Tibial nerve (tissue), 4 donors: ENCODE measurements at regions not wholly inside any gene's neighbourhood (a gene's known extent, or its start where the extent isn't known, plus 50 kb on each side); places are given as distances from the start of the nearest gene placed in this dataset.

ENCODE experiments used
- DNase-seq, 2 donors: peaks; one replicate each; pipeline ENCODE4 v3.0.0-alpha.2; 2019; ENCODE audit warnings: low spot score in 2 of 2
- H3K27ac ChIP-seq, 4 donors: fragments of 200-600 bp; sonication (generic) in 3 of 4; one replicate each; pipeline ENCODE4 v1.5.1; 2017 to 2019; ENCODE audit warnings: mild to moderate bottlenecking in 1 of 4
- H3K27me3 ChIP-seq, 2 donors: fragments of 200-600 bp; sonication (generic) in 1 of 2; one replicate each; pipeline versions ENCODE4 v1.5.1 to v1.6.0; 2017 to 2019
- H3K36me3 ChIP-seq, 3 donors: fragments of 200-600 bp; sonication (generic); one replicate each; pipeline ENCODE4 v1.5.1; 2018 to 2019
- H3K4me1 ChIP-seq, 4 donors: fragments of 200-600 bp; sonication (generic) in 3 of 4; one replicate each; pipeline ENCODE4 v1.5.1; 2017 to 2019
- H3K4me3 ChIP-seq, 4 donors: fragments of 200-600 bp; sonication (generic) in 3 of 4; one replicate each; pipeline ENCODE4 v1.5.1; 2017 to 2019; ENCODE audit warnings: mild to moderate bottlenecking in 1 of 4, moderate library complexity in 1 of 4
- H3K9me3 ChIP-seq, 4 donors: fragments of 200-600 bp; sonication (generic) in 3 of 4; one replicate each; pipeline ENCODE4 v1.5.1; 2017 to 2019
- CTCF ChIP-seq, 5 experiments: fragments of 200-600 bp in 3 of 5; fragments of 450-650 bp in 2 of 5; sonication (generic) in 3 of 5; IDR thresholded peaks; one replicate each; pipeline ENCODE4 v1.5.1; 2016 to 2019; ENCODE audit warnings: antibody characterized with exemption in 5 of 5, mild to moderate bottlenecking in 3 of 5, moderate library complexity in 2 of 5
- EP300 ChIP-seq, 2 donors: sonication (generic); formaldehyde crosslinking; IDR thresholded peaks; one replicate each; pipeline ENCODE4 v1.6.1; 2017; ENCODE audit warnings: antibody characterized with exemption in 2 of 2, mild to moderate bottlenecking in 1 of 2
- POLR2A ChIP-seq, 2 donors: fragments of 450-650 bp; IDR thresholded peaks; one replicate each; pipeline ENCODE4 v1.6.1; 2017; ENCODE audit warnings: antibody characterized with exemption in 2 of 2, mild to moderate bottlenecking in 2 of 2, moderate library complexity in 2 of 2
- WGBS, 2 donors: methylation state at CpG; one replicate each; pipeline ENCODE4 v1.1.5; 2018; 5-methylcytosine and 5-hydroxymethylcytosine counted together

- Histone ChIP-seq H3K9me3 (no peaks in the 10 kb centered on the region), H3K4me3 (peak overlapping the region; percentile 23 to 56 (median 39)), H3K4me1 (peaks cover 0 to 51% (median 19%) of the 10 kb centered on the region in 4 donors), H3K36me3 (no peaks in the 10 kb centered on the region), H3K27me3 (peaks cover 0 to 40% of the 10 kb centered on the region in 2 donors), H3K27ac (peak overlapping the region; percentile 62 to 96 (median 94))
- no peak for DNase-seq
- WGBS, 2 donors, result 17 to 66% methylated on average over 2 to 45 of the region's 60 CpGs
- TF ChIP-seq EP300 (IDR thresholded peaks at IDR 0.05) (peak in 1 of 2 donors; percentile 38), CTCF (IDR thresholded peaks at IDR 0.05) (no peak), POLR2A (IDR thresholded peaks at IDR 0.05) (no peak)
Observed at GRCh38 chrX:40172401-40173142, 74.8 kb upstream of the BCOR start.

GRCh38 chrX:40171513-40172400 lies 74.0 kb upstream of the BCOR start:
- 0 to 14% methylated on average over 10 to 63 of the region's 73 CpGs for WGBS, 2 donors
- H3K36me3 ChIP-seq, result no peaks in the 10 kb centered on the region
- no peak for TF ChIP-seq POLR2A (IDR thresholded peaks at IDR 0.05)
- peak in 1 of 2 donors; percentile 48 for TF ChIP-seq EP300 (IDR thresholded peaks at IDR 0.05)
- DNase-seq, result peak in 1 of 2 donors; percentile 62
- H3K9me3 ChIP-seq, result no peaks in the 10 kb centered on the region
- peak overlapping the region; percentile 62 to 96 (median 94) for H3K27ac ChIP-seq
- peaks cover 0 to 46% of the 10 kb centered on the region in 2 donors for H3K27me3 ChIP-seq
- peaks cover 0 to 58% (median 19%) of the 10 kb centered on the region in 4 donors for H3K4me1 ChIP-seq
- H3K4me3 ChIP-seq, result peak overlapping the region; percentile 23 to 56 (median 39)

GRCh38 chrX:40170830-40171512 lies 73.2 kb upstream of the BCOR start:
- TF ChIP-seq POLR2A (IDR thresholded peaks at IDR 0.05), result no peak
- TF ChIP-seq CTCF (IDR thresholded peaks at IDR 0.05), result no peak
- no peak for TF ChIP-seq EP300 (IDR thresholded peaks at IDR 0.05)
- peak overlapping the region in 3 of 4 donors; percentile 28 to 56 (median 50) for H3K4me3 ChIP-seq
- peaks cover 0 to 65% (median 19%) of the 10 kb centered on the region in 4 donors for H3K4me1 ChIP-seq
- peaks cover 0 to 44% of the 10 kb centered on the region in 2 donors for H3K27me3 ChIP-seq
- H3K36me3 ChIP-seq, result no peaks in the 10 kb centered on the region
- 19 to 27% methylated on average over 16 to 17 of the region's 17 CpGs for WGBS, 2 donors
- H3K9me3 ChIP-seq, result no peaks in the 10 kb centered on the region
- no peak for DNase-seq
- peak overlapping the region; percentile 62 to 96 (median 94) for H3K27ac ChIP-seq

- no peak for DNase-seq
- peak; percentile 21 to 39 (median 36) for TF ChIP-seq CTCF (IDR thresholded peaks at IDR 0.05)
- no peak for TF ChIP-seq POLR2A (IDR thresholded peaks at IDR 0.05)
- no peak for TF ChIP-seq EP300 (IDR thresholded peaks at IDR 0.05)
- peaks cover 0 to 60% (median 19%) of the 10 kb centered on the region in 4 donors for H3K4me1 ChIP-seq
- H3K27me3 ChIP-seq, result peaks cover 0 to 41% of the 10 kb centered on the region in 2 donors
- WGBS, 2 donors, result 37 to 48% methylated on average over 18 to 44 of the region's 44 CpGs
- peak overlapping the region in 3 of 4 donors; percentile 58 to 96 (median 96) for H3K27ac ChIP-seq
- H3K9me3 ChIP-seq, result no peaks in the 10 kb centered on the region
- no peaks in the 10 kb centered on the region for H3K36me3 ChIP-seq
- no peak overlapping the region for H3K4me3 ChIP-seq
Observed at GRCh38 chrX:40169193-40170101, 71.7 kb upstream of the BCOR start.
